SK-N-SH (cell line): ENCODE measurements at regions not wholly inside any gene's neighbourhood (a gene's known extent, or its start where the extent isn't known, plus 50 kb on each side); places are given as distances from the start of the nearest gene placed in this dataset.

ENCODE experiments used
- CTCF ChIA-PET: fragments of 300-600, 350-600 bp; formaldehyde crosslinking; extraction: SDS; loops from one replicate; lab custom pipeline; 2021; lab: Yijun Ruan, JAX
- POLR2A ChIA-PET: fragments of 350-600 bp; sonication (Branson Sonifier 250); formaldehyde crosslinking; extraction: SDS; loops from one replicate; lab custom pipeline; 2020; ENCODE audit warnings: antibody characterized with exemption, inconsistent platforms; lab: Yijun Ruan, JAX
- DNase-seq: peaks from one replicate; pipeline ENCODE4 v3.0.0; 2012
- H2AFZ ChIP-seq: fragments of 200-600 bp; sonication (generic); 2 replicates; pipeline ENCODE4 v1.8.1; 2016; ENCODE audit warnings: antibody characterized with exemption, mild to moderate bottlenecking, low read depth
- H3F3A ChIP-seq: fragments of 200-600 bp; sonication (generic); replicated peaks from 2 replicates; pipeline ENCODE3; 2016; ENCODE audit warnings: antibody characterized with exemption, mild to moderate bottlenecking; ENCODE audit not compliant: insufficient read depth
- H3K27ac ChIP-seq, 2 experiments: fragments of 200-500 bp in 1 of 2; fragments of 200-600 bp in 1 of 2; sonication (Bioruptor generic) in 1 of 2; sonication (generic), shearing (Covaris generic) in 1 of 2; 2 replicates each; pipeline versions ENCODE4 v1.5.1 to v1.6.1; 2014 to 2016; ENCODE audit warnings: low read depth in 2 of 2, inconsistent platforms in 1 of 2, low read length in 1 of 2, mild to moderate bottlenecking in 1 of 2, mixed read lengths in 1 of 2
- H3K27me3 ChIP-seq: fragments of 200-600 bp; sonication (generic), shearing (Covaris generic); 2 replicates; pipeline ENCODE4 v1.6.1; 2016; ENCODE audit warnings: mixed run types; ENCODE audit not compliant: insufficient read depth
- H3K36me3 ChIP-seq, 2 experiments: fragments of 200-500 bp in 1 of 2; fragments of 200-600 bp in 1 of 2; sonication (Bioruptor generic) in 1 of 2; sonication (generic) in 1 of 2; replicated peaks in 1 of 2; 2 replicates each; pipeline versions ENCODE3 to v1.5.1; 2014 to 2016; ENCODE audit warnings: low read length in 1 of 2, mild to moderate bottlenecking in 1 of 2; ENCODE audit not compliant: insufficient read depth in 2 of 2, control insufficient read depth in 1 of 2
- H3K4me1 ChIP-seq, 2 experiments: fragments of 200-500 bp in 1 of 2; fragments of 200-600 bp in 1 of 2; sonication (Bioruptor generic) in 1 of 2; sonication (generic), shearing (Covaris generic) in 1 of 2; 2 replicates each; pipeline versions ENCODE4 v1.5.1 to v1.6.1; 2014 to 2016; ENCODE audit warnings: low read depth in 1 of 2, low read length in 1 of 2, mixed run types in 1 of 2; ENCODE audit not compliant: insufficient read depth in 2 of 2, control insufficient read depth in 1 of 2
- H3K4me2 ChIP-seq: fragments of 200-600 bp; sonication (generic), shearing (Covaris generic); 2 replicates; pipeline ENCODE4 v1.6.1; 2017; ENCODE audit warnings: mixed run types
- H3K4me3 ChIP-seq, 2 experiments: fragments of 200-500 bp in 1 of 2; fragments of 200-600 bp in 1 of 2; sonication (Bioruptor generic) in 1 of 2; sonication (generic), shearing (Covaris generic) in 1 of 2; 2 replicates each; pipeline versions ENCODE4 v1.5.1 to v1.8.1; 2014 to 2016; ENCODE audit warnings: low read depth in 2 of 2, inconsistent platforms in 1 of 2, low read length in 1 of 2, mild to moderate bottlenecking in 1 of 2, mixed read lengths in 1 of 2, moderate library complexity in 1 of 2
- H3K79me2 ChIP-seq: fragments of 200-600 bp; sonication (generic); 2 replicates; pipeline ENCODE4 v1.8.1; 2017; ENCODE audit warnings: mild to moderate bottlenecking; ENCODE audit not compliant: insufficient read depth
- H3K9ac ChIP-seq: fragments of 200-600 bp; sonication (generic); 2 replicates; pipeline ENCODE4 v1.6.1; 2017; ENCODE audit warnings: mixed run types
- H3K9me2 ChIP-seq: fragments of 200-600 bp; sonication (generic); 2 replicates; pipeline ENCODE4 v1.6.1; 2017; ENCODE audit warnings: mixed run types
- H3K9me3 ChIP-seq: fragments of 200-600 bp; sonication (generic); 2 replicates; pipeline ENCODE4 v1.6.1; 2017; ENCODE audit warnings: mixed run types, mild to moderate bottlenecking, moderate library complexity
- H4K20me1 ChIP-seq: fragments of 200-600 bp; sonication (generic); 2 replicates; pipeline ENCODE4 v1.6.1; 2017; ENCODE audit warnings: mild to moderate bottlenecking, mixed run types; ENCODE audit not compliant: insufficient read depth
- ELF1 ChIP-seq: IDR thresholded peaks from 2 replicates; pipeline ENCODE4 v1.4.0; 2012
- EP300 ChIP-seq, 2 experiments: IDR thresholded peaks; 2 replicates each; pipeline versions ENCODE4 v1.4.0 to v1.6.1; 2012; ENCODE audit warnings: borderline replicate concordance in 1 of 2, low read depth in 1 of 2, low read length in 1 of 2
- EZH2phosphoT487 ChIP-seq: fragments of 200-600 bp; sonication (generic); IDR thresholded peaks from 2 replicates; pipeline ENCODE4 v1.6.1; 2017; ENCODE audit warnings: low read depth, mixed run types, mild to moderate bottlenecking, antibody characterized with exemption, moderate library complexity, borderline replicate concordance
- FOSL2 ChIP-seq: IDR thresholded peaks from 2 replicates; pipeline ENCODE4 v1.4.0; 2012; ENCODE audit warnings: low read depth, mild to moderate bottlenecking, moderate library complexity, borderline replicate concordance
- FOXJ3 ChIP-seq: sonication (generic); formaldehyde crosslinking; IDR thresholded peaks from 2 replicates; pipeline ENCODE4 v1.5.1; 2020; ENCODE audit warnings: mild to moderate bottlenecking, missing genetic modification reagents
- MXI1 ChIP-seq: IDR thresholded peaks from 2 replicates; pipeline ENCODE4 v1.6.1; 2012; ENCODE audit warnings: mild to moderate bottlenecking, low read depth, low read length, improper control_type of control experiment
- NFIC ChIP-seq: IDR thresholded peaks from 2 replicates; pipeline ENCODE4 v1.4.0; 2012; ENCODE audit warnings: borderline replicate concordance
- NRF1 ChIP-seq: IDR thresholded peaks from 2 replicates; pipeline ENCODE4 v1.6.1; 2012; ENCODE audit warnings: low read depth, mild to moderate bottlenecking, low read length
- RAD21 ChIP-seq: IDR thresholded peaks from 2 replicates; pipeline ENCODE4 v1.6.1; 2012; ENCODE audit warnings: mild to moderate bottlenecking, low read length
- RCOR1 ChIP-seq: fragments of 150-350 bp; IDR thresholded peaks from 2 replicates; pipeline ENCODE4 v1.6.1; 2017; ENCODE audit warnings: antibody characterized with exemption, low read length
- RFX5 ChIP-seq: IDR thresholded peaks from 2 replicates; pipeline ENCODE4 v1.6.1; 2012; ENCODE audit warnings: mild to moderate bottlenecking, improper control_type of control experiment, low read length
- RXRA ChIP-seq: IDR thresholded peaks from 2 replicates; pipeline ENCODE4 v1.4.0; 2012; ENCODE audit warnings: low read depth, mild to moderate bottlenecking, borderline replicate concordance
- TEAD4 ChIP-seq: IDR thresholded peaks from 2 replicates; pipeline ENCODE4 v1.4.0; 2012; ENCODE audit warnings: mild to moderate bottlenecking, borderline replicate concordance; ENCODE audit not compliant: insufficient read depth
- ZBTB33 ChIP-seq: IDR thresholded peaks from 2 replicates; pipeline ENCODE4 v1.4.0; 2012; ENCODE audit warnings: low read depth, borderline replicate concordance
- WGBS: methylation state at CpG from one replicate; pipeline ENCODE4 v1.1.6; 2017; ENCODE audit warnings: low lambda C conversion rate; 5-methylcytosine and 5-hydroxymethylcytosine counted together
- TF ChIP-seq, protein P1 (sequence below): IDR thresholded peaks from 2 replicates; pipeline ENCODE4 v1.6.1; 2012; ENCODE audit warnings: mild to moderate bottlenecking, low read depth, low read length, moderate library complexity

DNA sequence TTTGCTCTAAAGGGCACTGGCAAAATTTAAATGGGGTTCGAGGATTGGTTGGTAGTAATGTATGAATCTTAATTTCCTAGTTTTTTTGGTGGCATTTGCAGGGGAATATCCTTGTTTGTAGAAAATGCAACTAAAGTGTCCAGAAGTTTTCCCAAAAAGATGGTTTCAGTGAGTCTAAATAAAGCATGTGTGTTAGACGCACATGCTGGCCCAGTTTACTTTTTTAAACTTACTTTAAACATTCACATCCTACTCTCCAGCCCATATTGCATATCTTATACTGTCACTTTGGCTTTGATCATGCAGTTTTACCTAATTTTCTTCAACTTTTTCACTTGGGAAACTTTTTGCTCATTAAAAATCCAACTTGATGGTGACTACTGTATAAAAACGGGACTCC, 744.0 kb upstream of the CELF2 start:
- no peak overlapping the region for H3K9ac ChIP-seq
- H4K20me1 ChIP-seq = no peaks in the 10 kb centered on the region
- H3K4me2 ChIP-seq = no peak overlapping the region
- TF ChIP-seq MXI1 = no peak
- TF ChIP-seq FOXJ3 (CRISPR knock-in tag) = no peak
- no peak for TF ChIP-seq RFX5
- TF ChIP-seq NRF1 = no peak
- TF ChIP-seq RAD21 = no peak
- TF ChIP-seq, protein P1, sequence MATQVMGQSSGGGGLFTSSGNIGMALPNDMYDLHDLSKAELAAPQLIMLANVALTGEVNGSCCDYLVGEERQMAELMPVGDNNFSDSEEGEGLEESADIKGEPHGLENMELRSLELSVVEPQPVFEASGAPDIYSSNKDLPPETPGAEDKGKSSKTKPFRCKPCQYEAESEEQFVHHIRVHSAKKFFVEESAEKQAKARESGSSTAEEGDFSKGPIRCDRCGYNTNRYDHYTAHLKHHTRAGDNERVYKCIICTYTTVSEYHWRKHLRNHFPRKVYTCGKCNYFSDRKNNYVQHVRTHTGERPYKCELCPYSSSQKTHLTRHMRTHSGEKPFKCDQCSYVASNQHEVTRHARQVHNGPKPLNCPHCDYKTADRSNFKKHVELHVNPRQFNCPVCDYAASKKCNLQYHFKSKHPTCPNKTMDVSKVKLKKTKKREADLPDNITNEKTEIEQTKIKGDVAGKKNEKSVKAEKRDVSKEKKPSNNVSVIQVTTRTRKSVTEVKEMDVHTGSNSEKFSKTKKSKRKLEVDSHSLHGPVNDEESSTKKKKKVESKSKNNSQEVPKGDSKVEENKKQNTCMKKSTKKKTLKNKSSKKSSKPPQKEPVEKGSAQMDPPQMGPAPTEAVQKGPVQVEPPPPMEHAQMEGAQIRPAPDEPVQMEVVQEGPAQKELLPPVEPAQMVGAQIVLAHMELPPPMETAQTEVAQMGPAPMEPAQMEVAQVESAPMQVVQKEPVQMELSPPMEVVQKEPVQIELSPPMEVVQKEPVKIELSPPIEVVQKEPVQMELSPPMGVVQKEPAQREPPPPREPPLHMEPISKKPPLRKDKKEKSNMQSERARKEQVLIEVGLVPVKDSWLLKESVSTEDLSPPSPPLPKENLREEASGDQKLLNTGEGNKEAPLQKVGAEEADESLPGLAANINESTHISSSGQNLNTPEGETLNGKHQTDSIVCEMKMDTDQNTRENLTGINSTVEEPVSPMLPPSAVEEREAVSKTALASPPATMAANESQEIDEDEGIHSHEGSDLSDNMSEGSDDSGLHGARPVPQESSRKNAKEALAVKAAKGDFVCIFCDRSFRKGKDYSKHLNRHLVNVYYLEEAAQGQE = no peak
- no peak for TF ChIP-seq EP300 (IDR thresholded peaks at IDR 0.05; ENCODE audit: borderline replicate concordance in 1 of 2, low read depth in 1 of 2, low read length in 1 of 2)
- TF ChIP-seq EZH2phosphoT487 = no peak
- TF ChIP-seq ELF1 = no peak
- TF ChIP-seq RXRA = no peak
- no peak for TF ChIP-seq ZBTB33
- TF ChIP-seq NFIC = no peak
- no peak for TF ChIP-seq FOSL2
- no peak for TF ChIP-seq TEAD4
- no peak for TF ChIP-seq RCOR1
- H2AFZ ChIP-seq = no peak overlapping the region
- 8% methylated on average over 3 of the region's 3 CpGs for WGBS
- H3K27me3 ChIP-seq = no peaks in the 10 kb centered on the region
- no peaks in the 10 kb centered on the region for H3K4me1 ChIP-seq
- H3K4me3 ChIP-seq = no peak overlapping the region
- POLR2A ChIA-PET = no interaction called here
- no peaks in the 10 kb centered on the region for H3K9me3 ChIP-seq
- H3K9me2 ChIP-seq = no peaks in the 10 kb centered on the region
- no peaks in the 10 kb centered on the region for H3K36me3 ChIP-seq
- H3K79me2 ChIP-seq = no peaks in the 10 kb centered on the region
- no peak for DNase-seq
- H3K27ac ChIP-seq = no peak overlapping the region
- CTCF ChIA-PET = no interaction called here
- H3F3A ChIP-seq = no peaks in the 10 kb centered on the region
